ENCODE measurements at regions not wholly inside any gene's neighbourhood (a gene's known extent, or its start where the extent isn't known, plus 50 kb on each side); places are given as distances from the start of the nearest gene placed in this dataset.

DNA sequence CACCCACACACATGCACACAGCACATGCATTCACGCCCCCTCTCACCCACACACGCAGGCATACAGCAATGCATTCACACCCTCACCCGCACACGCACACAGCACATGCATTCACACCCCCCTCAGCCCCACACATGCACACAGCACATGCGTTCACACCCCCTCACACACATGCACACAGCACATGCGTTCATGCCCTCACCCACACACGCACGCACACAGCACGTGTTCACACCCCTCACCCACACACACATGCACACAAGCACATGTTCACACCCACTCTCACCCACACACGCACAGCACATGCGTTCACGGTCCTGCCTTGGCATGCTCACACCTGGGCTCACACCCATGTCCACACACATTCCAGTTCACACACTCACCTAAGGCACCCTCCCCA is 64.2 kb downstream of the ENGASE start:
- DNase-seq, result no peak

DNA sequence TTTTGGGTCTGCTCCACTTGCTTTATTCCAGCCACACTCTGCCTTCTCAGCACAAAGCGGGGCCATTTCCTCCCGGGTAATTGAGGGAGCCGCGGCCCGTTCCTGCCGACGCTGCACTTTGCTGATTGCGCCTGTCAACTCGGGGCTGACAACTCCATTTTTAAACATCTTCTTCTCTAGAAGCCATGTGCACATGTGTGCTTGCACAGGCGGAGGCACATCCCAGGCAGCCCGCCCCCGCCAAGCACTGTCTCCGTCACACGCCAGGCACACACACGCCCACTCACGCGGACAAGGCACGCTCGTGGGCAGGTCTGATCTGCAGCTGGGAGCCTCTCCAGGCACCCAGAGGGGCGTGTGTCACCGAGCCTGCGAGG is 63.2 kb downstream of the ENGASE start:
- no peak for DNase-seq

DNA sequence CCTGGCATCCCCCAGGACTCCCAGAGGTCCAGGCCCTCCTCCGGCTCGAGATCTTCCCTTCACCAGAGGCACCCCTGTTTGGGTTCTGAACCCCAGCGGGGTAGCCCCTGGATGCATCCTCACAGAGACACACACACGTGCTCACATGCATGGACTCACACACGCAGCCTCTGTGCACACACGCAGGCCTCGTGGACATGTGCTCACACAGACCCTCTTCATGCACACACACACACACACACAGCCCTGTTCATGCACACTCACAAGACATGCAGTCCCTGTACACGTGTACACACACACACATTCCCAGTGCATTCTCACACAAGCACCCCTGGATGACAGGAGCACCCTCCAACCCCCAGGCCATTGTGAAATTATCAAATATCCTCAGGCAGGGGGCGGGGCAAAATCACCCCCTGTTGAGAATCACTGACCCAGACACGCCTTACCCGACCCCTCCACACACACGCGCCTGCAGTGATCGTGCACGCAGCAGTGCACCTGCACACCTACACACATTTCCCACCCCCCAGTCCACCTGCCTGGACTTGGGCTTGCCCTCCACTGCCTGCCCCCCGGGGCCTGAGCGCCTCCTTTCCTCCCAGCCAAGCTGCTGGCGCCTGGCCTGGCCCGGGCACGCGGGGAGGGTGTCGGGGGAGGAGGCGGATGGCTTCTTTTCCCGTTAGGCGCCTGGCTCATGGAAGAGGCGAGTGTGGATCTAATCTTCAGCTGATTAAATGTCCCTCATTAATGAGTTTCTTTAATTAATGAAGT is 62.6 kb downstream of the ENGASE start:
- DNase-seq, result no peak

DNA sequence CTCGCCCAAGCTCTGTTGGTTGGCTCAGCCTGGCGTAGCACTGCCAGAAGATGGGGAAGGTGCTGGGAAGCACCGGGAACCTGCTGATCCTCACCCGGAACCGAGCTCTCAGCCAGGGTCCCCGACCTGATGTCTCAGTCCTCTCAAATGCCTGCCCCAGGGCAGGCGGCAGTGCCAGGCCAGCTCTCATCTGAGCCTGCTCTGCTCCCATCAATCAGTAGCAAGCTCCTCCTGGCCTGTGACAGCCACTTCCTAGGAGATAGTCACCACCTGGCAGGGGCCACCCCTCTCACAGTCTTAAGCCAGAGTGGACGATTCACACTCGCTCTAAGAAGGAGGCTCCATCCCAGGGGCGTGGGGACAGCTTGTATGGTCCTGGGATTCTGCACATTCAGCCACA is 62.0 kb downstream of the ENGASE start:
- DNase-seq, result no peak

All from activated CD8-positive, alpha-beta memory T cell treated with anti-CD3 and anti-CD28 coated beads, Interleukin-2, amount 50 U/mL, for 48 hours (primary cell).